ENCODE measurements at regions not wholly inside any gene's neighbourhood (a gene's known extent, or its start where the extent isn't known, plus 50 kb on each side); places are given as distances from the start of the nearest gene placed in this dataset.

DNA sequence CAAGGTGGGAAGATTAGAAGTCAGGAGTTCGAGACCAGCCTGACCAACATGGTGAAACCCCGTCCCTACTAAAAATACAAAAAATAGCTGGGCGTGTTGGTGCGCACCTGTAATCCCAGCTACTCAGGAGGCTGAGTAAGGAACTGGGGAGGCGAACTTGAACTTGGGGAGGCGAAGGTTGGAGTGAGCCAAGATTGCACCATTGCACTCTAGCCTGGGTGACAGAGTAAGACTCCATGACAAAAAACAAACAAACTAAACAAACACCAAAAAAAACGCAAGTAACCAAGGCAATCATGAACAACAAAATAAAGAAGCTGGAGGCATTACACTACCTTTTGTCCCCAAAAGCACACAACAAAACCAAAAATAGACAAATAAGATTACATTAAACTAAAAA is 547.3 kb upstream of the GBE1 start:
- ATAC-seq, result no peak

DNA sequence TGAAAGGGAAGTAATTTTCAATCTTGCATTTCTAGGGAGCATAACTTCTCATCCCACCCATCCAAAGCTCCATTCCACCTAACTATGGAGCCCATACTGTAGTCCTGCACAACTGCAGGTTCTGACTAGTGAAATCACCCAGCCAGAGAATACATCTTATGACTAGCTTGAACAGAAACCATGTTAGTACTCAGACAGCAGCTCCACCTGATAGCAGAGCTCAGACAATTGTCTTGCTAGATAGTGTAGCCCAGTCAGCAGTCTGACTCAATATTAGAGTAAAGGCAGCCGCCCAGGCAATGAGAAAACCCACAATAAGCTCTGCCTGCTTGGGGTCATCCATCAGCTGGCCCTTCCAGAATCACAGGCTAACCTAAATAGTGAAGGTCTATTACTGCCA is 544.7 kb upstream of the GBE1 start:
- Histone ChIP-seq H3K27me3 (no peaks in the 10 kb centered on the region), H3K9me3 (peaks cover 0 to 16% (median 0%) of the 10 kb centered on the region in 3 donors), H3K27ac (no peak overlapping the region), H3K4me1 (no peaks in the 10 kb centered on the region), H3K36me3 (no peaks in the 10 kb centered on the region), H3K4me3 (no peak overlapping the region)
- no peak for ATAC-seq
- WGBS, 2 donors (ENCODE audit: low coverage in 1 of 2), result 80% methylated on average over 1 of the region's 1 CpG; no CpG with 5 or more reads in 1 of the 2 donors
- TF ChIP-seq, protein P1, sequence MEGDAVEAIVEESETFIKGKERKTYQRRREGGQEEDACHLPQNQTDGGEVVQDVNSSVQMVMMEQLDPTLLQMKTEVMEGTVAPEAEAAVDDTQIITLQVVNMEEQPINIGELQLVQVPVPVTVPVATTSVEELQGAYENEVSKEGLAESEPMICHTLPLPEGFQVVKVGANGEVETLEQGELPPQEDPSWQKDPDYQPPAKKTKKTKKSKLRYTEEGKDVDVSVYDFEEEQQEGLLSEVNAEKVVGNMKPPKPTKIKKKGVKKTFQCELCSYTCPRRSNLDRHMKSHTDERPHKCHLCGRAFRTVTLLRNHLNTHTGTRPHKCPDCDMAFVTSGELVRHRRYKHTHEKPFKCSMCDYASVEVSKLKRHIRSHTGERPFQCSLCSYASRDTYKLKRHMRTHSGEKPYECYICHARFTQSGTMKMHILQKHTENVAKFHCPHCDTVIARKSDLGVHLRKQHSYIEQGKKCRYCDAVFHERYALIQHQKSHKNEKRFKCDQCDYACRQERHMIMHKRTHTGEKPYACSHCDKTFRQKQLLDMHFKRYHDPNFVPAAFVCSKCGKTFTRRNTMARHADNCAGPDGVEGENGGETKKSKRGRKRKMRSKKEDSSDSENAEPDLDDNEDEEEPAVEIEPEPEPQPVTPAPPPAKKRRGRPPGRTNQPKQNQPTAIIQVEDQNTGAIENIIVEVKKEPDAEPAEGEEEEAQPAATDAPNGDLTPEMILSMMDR (IDR thresholded peaks at IDR 0.05), result no peak
- TF ChIP-seq POLR2AphosphoS5 (IDR thresholded peaks at IDR 0.05) (no peak), POLR2A (IDR thresholded peaks at IDR 0.05) (no peak), EP300 (IDR thresholded peaks at IDR 0.05) (no peak)

More for the DNA sequence above, 547.3 kb upstream of the GBE1 start:
- no peak overlapping the region for H3K27ac ChIP-seq
- H3K4me1 ChIP-seq, result no peaks in the 10 kb centered on the region
- H3K27me3 ChIP-seq, result no peaks in the 10 kb centered on the region
- 83 to 86% methylated on average over 6 to 7 of the region's 7 CpGs for WGBS, 2 donors (ENCODE audit: low coverage in 1 of 2)
- no peaks in the 10 kb centered on the region for H3K36me3 ChIP-seq
- TF ChIP-seq EP300 (IDR thresholded peaks at IDR 0.05) (no peak), POLR2A (IDR thresholded peaks at IDR 0.05) (no peak), POLR2AphosphoS5 (IDR thresholded peaks at IDR 0.05) (no peak)
- TF ChIP-seq, protein P1 (IDR thresholded peaks at IDR 0.05), result no peak
- peaks cover 0 to 16% (median 0%) of the 10 kb centered on the region in 3 donors for H3K9me3 ChIP-seq
- no peak overlapping the region for H3K4me3 ChIP-seq

DNA sequence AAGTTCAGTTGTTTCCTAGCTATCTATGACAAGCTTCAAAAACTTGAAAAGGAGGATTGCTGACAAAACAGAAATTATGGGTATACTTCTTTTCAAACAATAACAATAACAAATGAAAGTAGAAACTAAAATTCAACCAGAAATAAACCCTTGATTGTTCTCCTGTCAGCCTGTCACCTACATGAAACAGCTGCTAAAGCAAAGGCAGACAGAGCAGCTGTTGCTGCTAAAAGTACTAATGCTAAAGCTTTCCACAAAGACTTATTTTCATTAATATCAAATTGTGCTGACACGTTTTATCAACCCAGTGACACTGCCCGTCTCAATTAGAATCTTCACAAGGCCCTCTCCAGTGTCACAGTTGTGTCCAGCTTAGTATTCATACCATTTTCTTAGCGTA is 533.2 kb upstream of the GBE1 start:
- Histone ChIP-seq H3K4me3 (no peak overlapping the region), H3K27ac (no peak overlapping the region), H3K36me3 (no peaks in the 10 kb centered on the region), H3K9me3 (no peaks in the 10 kb centered on the region), H3K27me3 (no peaks in the 10 kb centered on the region), H3K4me1 (no peaks in the 10 kb centered on the region)
- 15 to 33% methylated on average over 3 of the region's 3 CpGs for WGBS, 2 donors (ENCODE audit: low coverage in 1 of 2)
- no peak for TF ChIP-seq POLR2AphosphoS5 (IDR thresholded peaks at IDR 0.05)
- no peak for TF ChIP-seq POLR2A (IDR thresholded peaks at IDR 0.05)
- TF ChIP-seq, protein P1 (IDR thresholded peaks at IDR 0.05), result no peak
- TF ChIP-seq EP300 (IDR thresholded peaks at IDR 0.05), result no peak
- ATAC-seq, result no peak

DNA sequence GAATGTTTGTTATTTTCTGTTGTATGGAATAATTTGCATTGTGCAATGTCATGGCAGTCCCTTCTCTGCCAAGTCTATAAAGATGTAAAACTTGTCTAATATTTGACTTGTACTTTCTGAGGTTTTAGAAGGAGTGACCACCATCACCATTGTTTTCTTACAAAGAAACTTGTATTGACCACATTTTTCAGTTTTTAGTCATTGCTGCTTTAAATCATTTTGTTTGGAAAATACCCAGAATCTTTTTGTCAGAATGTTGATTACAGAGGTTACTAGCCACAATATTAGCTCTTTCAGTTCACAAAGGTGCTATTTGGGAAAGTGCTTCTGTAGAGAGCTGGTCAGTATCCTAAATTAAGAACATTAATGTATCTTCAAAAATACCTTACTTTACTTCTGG is 532.4 kb upstream of the GBE1 start:
- Histone ChIP-seq H3K4me1 (no peaks in the 10 kb centered on the region), H3K27ac (no peak overlapping the region), H3K36me3 (no peaks in the 10 kb centered on the region), H3K4me3 (no peak overlapping the region), H3K9me3 (no peaks in the 10 kb centered on the region), H3K27me3 (no peaks in the 10 kb centered on the region)
- no peak for ATAC-seq
- TF ChIP-seq POLR2A (IDR thresholded peaks at IDR 0.05) (no peak), EP300 (IDR thresholded peaks at IDR 0.05) (no peak), POLR2AphosphoS5 (IDR thresholded peaks at IDR 0.05) (no peak)
- TF ChIP-seq, protein P1 (IDR thresholded peaks at IDR 0.05), result no peak

DNA sequence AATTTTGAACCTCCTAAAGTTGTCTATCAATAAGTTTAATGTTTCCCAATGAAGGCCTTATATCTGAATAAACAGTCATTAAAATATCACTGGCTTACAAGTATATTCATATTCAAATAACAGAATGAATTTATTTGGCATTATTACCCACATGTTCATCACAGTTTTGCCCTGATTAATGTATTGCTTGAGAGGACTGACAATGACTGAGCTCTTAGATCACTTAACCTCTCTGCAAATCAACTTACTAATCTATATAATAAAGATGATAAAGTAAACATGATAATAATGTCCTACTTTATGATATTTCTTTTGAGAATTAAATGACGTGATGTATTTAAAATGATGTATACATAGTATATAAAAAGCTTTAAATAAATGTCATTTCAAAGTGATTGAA is 532.0 kb upstream of the GBE1 start:
- Histone ChIP-seq H3K27me3 (no peaks in the 10 kb centered on the region), H3K36me3 (no peaks in the 10 kb centered on the region), H3K4me3 (no peak overlapping the region), H3K9me3 (peaks cover 0 to 1% (median 0%) of the 10 kb centered on the region in 3 donors), H3K4me1 (no peaks in the 10 kb centered on the region), H3K27ac (no peak overlapping the region)
- no peak for ATAC-seq
- 50 to 52% methylated on average over 1 of the region's 1 CpG for WGBS, 2 donors (ENCODE audit: low coverage in 1 of 2)
- TF ChIP-seq POLR2A (IDR thresholded peaks at IDR 0.05), result no peak
- no peak for TF ChIP-seq EP300 (IDR thresholded peaks at IDR 0.05)
- TF ChIP-seq POLR2AphosphoS5 (IDR thresholded peaks at IDR 0.05), result no peak
- TF ChIP-seq, protein P1 (IDR thresholded peaks at IDR 0.05), result no peak
